Osteoblast (primary cell): ENCODE measurements at regions not wholly inside any gene's neighbourhood (a gene's known extent, or its start where the extent isn't known, plus 50 kb on each side); places are given as distances from the start of the nearest gene placed in this dataset.

ENCODE experiments used
- DNase-seq: peaks from one replicate; pipeline ENCODE4 v3.0.0; 2011; ENCODE audit warnings: low spot score, mixed read lengths; ENCODE audit not compliant: insufficient read length; ENCODE audit errors: missing footprints
- H2AFZ ChIP-seq: 2 replicates; pipeline ENCODE4 v1.6.0; 2011; ENCODE audit warnings: mild to moderate bottlenecking, low read length
- H3K27ac ChIP-seq: 2 replicates; pipeline ENCODE4 v1.5.1; 2011; ENCODE audit warnings: mild to moderate bottlenecking, low read depth, low read length, moderate library complexity
- H3K27me3 ChIP-seq: 2 replicates; pipeline ENCODE4 v1.6.0; 2012; ENCODE audit warnings: mild to moderate bottlenecking, control low read depth, inconsistent platforms, low read length, moderate library complexity; ENCODE audit not compliant: insufficient read depth
- H3K36me3 ChIP-seq: 2 replicates; pipeline ENCODE4 v1.5.1; 2011; ENCODE audit warnings: mild to moderate bottlenecking, low read length, control low read depth, moderate library complexity; ENCODE audit not compliant: insufficient read depth
- H3K4me1 ChIP-seq: 2 replicates; pipeline ENCODE4 v1.5.1; 2011; ENCODE audit warnings: mild to moderate bottlenecking, low read length, control low read depth, moderate library complexity; ENCODE audit not compliant: insufficient read depth
- H3K4me2 ChIP-seq: 2 replicates; pipeline ENCODE4 v1.6.0; 2011; ENCODE audit warnings: mild to moderate bottlenecking, low read length; ENCODE audit not compliant: insufficient read depth
- H3K4me3 ChIP-seq: fragments of 200-600 bp; sonication (generic); 3 replicates; pipeline ENCODE4 v1.5.1; 2012; ENCODE audit warnings: mild to moderate bottlenecking, low read length, inconsistent platforms; ENCODE audit not compliant: insufficient read depth
- H3K79me2 ChIP-seq: 2 replicates; pipeline ENCODE4 v1.6.0; 2012; ENCODE audit warnings: mild to moderate bottlenecking, low read length, control low read depth, inconsistent platforms; ENCODE audit not compliant: insufficient read depth
- H3K9me3 ChIP-seq: 2 replicates; pipeline ENCODE4 v1.5.1; 2011; ENCODE audit warnings: low read depth, low read length, control low read depth
- H4K20me1 ChIP-seq: 2 replicates; pipeline ENCODE4 v1.6.0; 2012; ENCODE audit warnings: mild to moderate bottlenecking, low read length, control low read depth; ENCODE audit not compliant: insufficient read depth
- TF ChIP-seq, protein P1 (sequence below): IDR thresholded peaks from 2 replicates; pipeline ENCODE4 v1.5.1; 2011; ENCODE audit warnings: mild to moderate bottlenecking, low read depth, low read length, moderate library complexity; ENCODE audit errors: extremely low read depth

DNA sequence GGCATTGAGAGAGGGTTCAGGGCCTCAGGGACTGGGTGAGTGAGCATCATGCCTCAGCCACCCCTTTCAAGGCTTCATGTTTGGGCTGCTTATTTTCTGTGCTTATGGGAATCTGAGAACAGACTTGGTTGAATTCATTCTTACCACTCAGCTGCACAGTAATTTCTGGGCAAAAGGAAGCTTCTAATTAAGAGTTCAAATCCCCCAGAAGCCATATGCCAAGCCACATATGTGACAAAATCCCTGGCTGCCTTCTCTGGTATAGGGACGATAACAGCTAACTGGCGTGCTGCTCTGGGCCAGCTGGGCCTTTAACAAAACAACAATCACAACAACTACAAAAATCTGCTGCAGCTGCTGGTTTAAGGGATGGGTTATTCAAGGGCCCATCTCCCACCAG is 181.0 kb upstream of the ANKRD28 start:
- DNase-seq, result no peak
- no peaks in the 10 kb centered on the region for H3K9me3 ChIP-seq
- no peaks in the 10 kb centered on the region for H4K20me1 ChIP-seq
- H3K4me3 ChIP-seq, result no peak overlapping the region
- no peaks in the 10 kb centered on the region for H3K36me3 ChIP-seq
- H3K27me3 ChIP-seq, result no peaks in the 10 kb centered on the region
- H3K27ac ChIP-seq, result no peak overlapping the region
- no peak overlapping the region for H3K4me2 ChIP-seq
- no peak overlapping the region for H2AFZ ChIP-seq
- no peaks in the 10 kb centered on the region for H3K79me2 ChIP-seq
- peaks cover 19% of the 10 kb centered on the region for H3K4me1 ChIP-seq
- TF ChIP-seq, protein P1, sequence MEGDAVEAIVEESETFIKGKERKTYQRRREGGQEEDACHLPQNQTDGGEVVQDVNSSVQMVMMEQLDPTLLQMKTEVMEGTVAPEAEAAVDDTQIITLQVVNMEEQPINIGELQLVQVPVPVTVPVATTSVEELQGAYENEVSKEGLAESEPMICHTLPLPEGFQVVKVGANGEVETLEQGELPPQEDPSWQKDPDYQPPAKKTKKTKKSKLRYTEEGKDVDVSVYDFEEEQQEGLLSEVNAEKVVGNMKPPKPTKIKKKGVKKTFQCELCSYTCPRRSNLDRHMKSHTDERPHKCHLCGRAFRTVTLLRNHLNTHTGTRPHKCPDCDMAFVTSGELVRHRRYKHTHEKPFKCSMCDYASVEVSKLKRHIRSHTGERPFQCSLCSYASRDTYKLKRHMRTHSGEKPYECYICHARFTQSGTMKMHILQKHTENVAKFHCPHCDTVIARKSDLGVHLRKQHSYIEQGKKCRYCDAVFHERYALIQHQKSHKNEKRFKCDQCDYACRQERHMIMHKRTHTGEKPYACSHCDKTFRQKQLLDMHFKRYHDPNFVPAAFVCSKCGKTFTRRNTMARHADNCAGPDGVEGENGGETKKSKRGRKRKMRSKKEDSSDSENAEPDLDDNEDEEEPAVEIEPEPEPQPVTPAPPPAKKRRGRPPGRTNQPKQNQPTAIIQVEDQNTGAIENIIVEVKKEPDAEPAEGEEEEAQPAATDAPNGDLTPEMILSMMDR, result no peak

DNA sequence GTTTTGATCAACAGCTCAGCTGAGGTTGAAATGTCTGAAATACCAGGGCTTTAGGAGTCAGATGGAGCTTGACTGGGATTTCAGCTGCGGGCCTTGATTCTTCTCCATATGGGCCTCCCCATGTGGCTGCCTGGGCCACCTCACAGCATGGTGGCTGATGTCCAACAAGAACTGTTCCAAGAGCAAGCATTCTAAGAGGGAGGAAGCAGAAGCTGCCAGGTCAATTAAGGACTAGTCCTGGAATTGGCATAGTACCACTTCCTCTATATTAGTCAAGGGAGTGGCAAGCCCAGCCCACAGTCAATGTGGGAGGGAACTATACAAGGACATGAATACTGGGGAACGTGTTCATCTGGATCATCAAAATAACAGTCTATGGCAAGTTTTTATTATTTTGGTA is 181.7 kb upstream of the ANKRD28 start:
- no peaks in the 10 kb centered on the region for H3K27me3 ChIP-seq
- no peaks in the 10 kb centered on the region for H3K9me3 ChIP-seq
- no peak overlapping the region for H2AFZ ChIP-seq
- no peaks in the 10 kb centered on the region for H3K36me3 ChIP-seq
- DNase-seq, result no peak
- TF ChIP-seq, protein P1, result no peak
- no peak overlapping the region for H3K4me3 ChIP-seq
- H3K27ac ChIP-seq, result no peak overlapping the region
- peaks cover 25% of the 10 kb centered on the region for H3K4me1 ChIP-seq
- H3K79me2 ChIP-seq, result no peaks in the 10 kb centered on the region
- H3K4me2 ChIP-seq, result no peak overlapping the region
- no peaks in the 10 kb centered on the region for H4K20me1 ChIP-seq

DNA sequence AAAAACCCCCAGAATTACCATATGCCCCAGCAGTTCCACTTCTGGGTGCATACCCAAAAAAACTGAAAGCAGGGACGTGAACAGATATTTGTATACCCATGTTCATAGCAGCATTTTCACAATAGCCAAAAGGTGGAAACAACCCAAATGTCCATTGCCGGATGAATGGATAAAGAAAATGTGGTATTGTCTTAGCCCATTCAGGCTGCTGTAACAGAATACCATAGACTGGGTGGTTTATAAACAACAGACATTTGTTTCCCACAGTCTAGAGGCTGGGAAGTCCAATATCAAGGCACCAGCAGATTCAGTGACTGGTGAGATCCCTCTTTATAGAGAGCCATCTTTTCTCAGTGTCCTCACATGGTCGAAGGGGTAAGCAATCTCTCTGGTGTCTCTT is 182.1 kb upstream of the ANKRD28 start:
- no peak overlapping the region for H3K4me3 ChIP-seq
- no peaks in the 10 kb centered on the region for H4K20me1 ChIP-seq
- H3K36me3 ChIP-seq, result no peaks in the 10 kb centered on the region
- no peak for DNase-seq
- H3K79me2 ChIP-seq, result no peaks in the 10 kb centered on the region
- no peaks in the 10 kb centered on the region for H3K27me3 ChIP-seq
- no peak overlapping the region for H2AFZ ChIP-seq
- H3K4me2 ChIP-seq, result no peak overlapping the region
- H3K9me3 ChIP-seq, result no peaks in the 10 kb centered on the region
- peaks cover 25% of the 10 kb centered on the region for H3K4me1 ChIP-seq
- TF ChIP-seq, protein P1, result no peak
- no peak overlapping the region for H3K27ac ChIP-seq

DNA sequence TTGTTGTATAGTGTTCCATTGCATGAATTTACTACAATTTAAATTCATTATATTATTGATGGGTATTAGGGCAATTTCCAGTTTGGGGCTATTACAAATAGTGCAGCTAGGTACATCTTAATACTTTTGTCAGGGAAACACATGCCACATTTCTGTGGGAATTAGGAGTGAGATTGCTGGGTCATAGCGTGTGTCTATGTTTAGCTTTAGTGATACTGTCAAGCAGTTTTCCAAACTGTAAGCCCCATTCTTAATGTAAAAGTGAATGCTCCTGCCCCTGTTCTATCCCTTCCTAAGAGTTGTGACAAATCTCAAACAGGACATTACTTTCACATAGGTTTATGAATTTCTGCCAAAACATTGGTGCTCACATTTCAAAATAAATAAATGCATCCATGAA is 184.5 kb upstream of the ANKRD28 start:
- Histone ChIP-seq H3K9me3 (no peaks in the 10 kb centered on the region), H3K36me3 (no peaks in the 10 kb centered on the region), H3K27ac (peak overlapping the region; percentile 98), H4K20me1 (no peaks in the 10 kb centered on the region), H3K4me1 (peaks cover 25% of the 10 kb centered on the region), H3K79me2 (no peaks in the 10 kb centered on the region), H3K4me2 (peak overlapping the region; percentile 89), H2AFZ (peak overlapping the region; percentile 78), H3K4me3 (peak overlapping the region; percentile 62), H3K27me3 (no peaks in the 10 kb centered on the region)
- TF ChIP-seq, protein P1, result no peak
- no peak for DNase-seq
